HG03097 (cell line): ENCODE measurements at regions not wholly inside any gene's neighbourhood (a gene's known extent, or its start where the extent isn't known, plus 50 kb on each side); places are given as distances from the start of the nearest gene placed in this dataset.
A peak's percentile ranks its signal among the peaks of the same experiment; 100 is the strongest.

Experiments used
- ATAC-seq: cut with Tn5 transposase; IDR thresholded peaks from one replicate; pipeline ENCODE4 v1.9.1; 2021; ENCODE audit not compliant: unreplicated experiment, low FRiP score

DNA sequence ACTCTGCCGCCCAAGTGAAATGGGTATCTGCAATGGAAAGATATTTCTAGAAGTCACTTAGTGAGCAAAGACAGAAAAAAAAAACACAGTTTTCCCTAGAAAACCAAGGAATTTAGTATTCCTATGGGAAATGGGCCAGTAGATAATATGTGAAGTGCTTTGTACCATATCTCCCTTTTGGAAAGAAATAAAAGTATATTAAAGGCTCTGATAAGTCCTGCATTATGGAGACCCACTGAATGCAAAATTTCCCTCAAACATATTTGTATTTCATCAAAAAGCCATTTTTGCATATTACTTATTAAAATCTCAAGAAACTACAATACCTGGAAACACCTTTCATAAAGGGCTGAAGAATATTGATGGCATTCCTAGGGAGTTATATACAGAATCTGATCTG lies 51.6 kb upstream of the DYNLRB2 start:
- no peak for ATAC-seq

DNA sequence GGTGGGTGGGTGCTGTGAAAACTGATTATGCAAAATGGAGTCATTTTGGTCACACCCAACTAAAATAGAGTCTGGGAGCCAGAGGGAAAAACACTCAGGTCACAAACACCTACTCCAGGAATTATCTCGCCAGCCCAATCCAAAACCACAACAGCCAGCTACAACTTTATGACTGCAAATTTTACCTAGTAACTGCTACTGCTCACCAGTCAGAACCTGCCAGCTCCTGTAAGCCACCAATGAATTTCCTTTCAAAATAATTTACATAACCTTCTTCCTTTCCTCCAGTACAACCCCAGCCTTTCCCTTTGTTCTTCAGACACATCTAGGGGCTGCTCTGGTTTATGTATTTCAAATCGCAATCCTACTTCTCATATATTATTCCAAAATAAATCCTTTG lies 52.6 kb upstream of the DYNLRB2 start:
- no peak for ATAC-seq

GRCh38 chr16:80480664-80481063 lies 60.1 kb upstream of the DYNLRB2 start:
- peak; percentile 98 for ATAC-seq

DNA sequence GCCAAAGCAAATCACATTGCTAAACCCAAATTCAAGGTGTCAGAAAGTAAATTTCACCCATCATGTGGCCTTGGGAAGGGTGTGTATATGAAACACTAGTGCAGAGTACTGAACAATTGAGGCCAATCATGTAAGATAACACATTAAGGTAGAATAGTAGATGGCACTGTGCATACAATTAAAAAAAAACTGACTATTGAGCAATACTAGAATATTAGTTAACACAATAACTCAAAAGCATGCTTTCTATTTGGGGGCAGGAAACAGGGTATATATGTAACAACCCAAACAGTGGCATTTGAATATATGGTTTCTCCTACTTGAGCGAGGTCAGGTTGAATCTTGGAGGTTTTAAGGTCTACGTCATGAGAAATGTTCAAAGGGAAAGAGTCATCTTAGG lies 63.0 kb upstream of the DYNLRB2 start:
- ATAC-seq, result no peak

- ATAC-seq, result no peak
Observed at GRCh38 chr16:80468029-80468428, 72.8 kb upstream of the DYNLRB2 start.

- ATAC-seq, result peak; percentile 67
Observed at GRCh38 chr16:80466024-80466987, 74.5 kb upstream of the DYNLRB2 start.

GRCh38 chr16:80463751-80464495 lies 76.9 kb upstream of the DYNLRB2 start:
- ATAC-seq, result no peak

DNA sequence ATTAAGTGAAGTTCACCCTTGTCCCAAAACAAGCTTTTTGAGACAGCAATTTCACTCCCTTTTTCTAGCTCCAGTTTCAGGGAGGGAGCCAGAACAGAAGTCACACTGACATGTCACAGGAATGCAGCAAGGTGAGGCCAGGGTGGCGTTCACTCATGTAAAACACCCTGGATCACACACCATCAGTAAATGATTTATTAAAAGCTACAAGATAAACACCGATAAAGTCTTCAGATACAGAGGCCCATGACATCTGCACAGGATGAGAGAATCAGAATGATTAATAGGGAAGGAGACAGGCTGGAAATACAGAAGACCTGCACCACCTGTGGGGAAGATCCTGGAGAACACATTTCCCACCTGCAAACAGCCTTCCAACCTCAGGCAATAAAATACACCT lies 77.5 kb upstream of the DYNLRB2 start:
- ATAC-seq, result no peak

- ATAC-seq, result no peak
Observed at GRCh38 chr16:80462917-80463316, 77.9 kb upstream of the DYNLRB2 start.

DNA sequence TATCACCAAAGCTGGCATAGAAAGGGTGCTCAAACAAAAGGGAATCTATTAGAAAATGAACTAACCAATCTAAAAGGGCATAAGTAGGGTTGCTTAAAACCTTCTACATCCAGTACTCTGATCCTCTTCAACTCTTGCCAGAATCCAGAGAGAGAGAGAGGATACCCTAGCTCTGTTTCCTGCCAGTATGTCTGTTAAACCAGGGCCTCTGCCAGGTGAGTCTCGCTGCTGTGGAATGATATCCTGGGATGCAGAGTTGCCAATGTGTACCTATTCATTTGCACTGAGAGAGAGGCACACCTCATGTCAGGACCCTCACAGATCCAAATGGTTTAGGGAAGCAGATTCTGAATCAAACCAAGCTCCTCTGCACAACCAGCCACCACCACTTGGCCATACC lies 79.8 kb upstream of the DYNLRB2 start:
- no peak for ATAC-seq

GRCh38 chr16:80459966-80460365 lies 80.8 kb upstream of the DYNLRB2 start:
- ATAC-seq, result no peak

GRCh38 chr16:80459331-80459777 lies 81.4 kb upstream of the DYNLRB2 start:
- ATAC-seq, result no peak

- no peak for ATAC-seq
Observed at GRCh38 chr16:80457871-80458270, 82.9 kb upstream of the DYNLRB2 start.

- no peak for ATAC-seq
Observed at GRCh38 chr16:80454802-80455201, 86.0 kb upstream of the DYNLRB2 start.

DNA sequence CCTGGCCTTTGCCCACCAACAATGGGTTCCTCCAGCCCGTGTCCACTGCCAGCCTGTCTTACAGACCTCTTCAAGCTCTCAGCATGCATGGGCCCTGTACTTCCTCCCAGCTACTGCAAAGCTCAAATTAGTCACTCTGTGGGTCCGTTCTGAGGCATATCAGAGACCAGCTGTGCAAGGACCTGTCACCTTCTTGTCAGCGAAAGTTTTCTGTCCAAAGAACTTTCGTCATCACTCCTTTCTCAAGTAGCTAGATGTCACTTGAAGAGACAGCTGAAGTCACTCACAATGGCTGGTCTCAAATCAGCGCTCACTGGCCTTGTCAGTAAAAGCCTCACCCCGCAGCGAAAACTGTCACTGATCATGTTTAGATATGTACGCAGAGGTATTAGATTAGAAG lies 91.4 kb upstream of the DYNLRB2 start:
- ATAC-seq, result no peak

- no peak for ATAC-seq
Observed at GRCh38 chr16:80447241-80447640, 93.6 kb upstream of the DYNLRB2 start.

DNA sequence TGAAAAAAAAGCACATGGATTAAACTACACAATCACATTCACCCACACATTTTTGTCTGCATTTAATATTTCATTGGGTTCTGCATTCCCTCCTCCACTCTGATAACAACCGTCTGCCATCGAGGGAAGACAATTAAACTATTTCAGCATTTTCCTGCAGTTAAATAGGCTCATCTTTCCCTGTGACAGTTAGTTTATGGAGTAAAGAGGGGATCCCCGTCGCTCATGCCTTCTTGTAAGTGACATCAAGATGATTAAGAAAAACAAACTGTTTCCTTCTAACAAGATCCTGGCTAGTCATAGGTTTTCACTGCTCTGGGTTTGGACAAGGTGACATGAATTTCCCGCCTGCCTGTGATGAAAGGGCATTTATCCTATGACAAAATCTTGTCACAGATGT lies 98.0 kb upstream of the DYNLRB2 start:
- no peak for ATAC-seq

DNA sequence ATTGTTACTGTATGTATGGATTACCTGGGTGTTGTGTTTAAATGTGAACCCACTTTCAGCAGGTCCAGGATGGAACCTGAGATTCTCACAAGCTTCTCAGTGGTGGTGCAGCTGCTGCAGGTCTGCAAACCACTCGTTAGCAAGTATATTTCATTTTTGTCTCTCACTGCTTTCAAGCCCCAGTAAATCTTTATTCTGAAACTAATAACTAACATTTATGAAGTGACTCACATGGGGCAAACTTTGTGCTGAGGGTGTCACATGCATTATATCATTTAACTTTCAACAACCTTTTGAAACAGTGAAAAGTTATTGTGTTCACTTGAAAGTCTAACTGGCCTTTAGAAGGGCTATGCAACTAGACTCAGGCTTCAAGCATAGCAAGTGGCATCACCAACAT lies 98.9 kb upstream of the DYNLRB2 start:
- ATAC-seq, result no peak

GRCh38 chr16:80440667-80441066 lies 100.1 kb upstream of the DYNLRB2 start:
- no peak for ATAC-seq

DNA sequence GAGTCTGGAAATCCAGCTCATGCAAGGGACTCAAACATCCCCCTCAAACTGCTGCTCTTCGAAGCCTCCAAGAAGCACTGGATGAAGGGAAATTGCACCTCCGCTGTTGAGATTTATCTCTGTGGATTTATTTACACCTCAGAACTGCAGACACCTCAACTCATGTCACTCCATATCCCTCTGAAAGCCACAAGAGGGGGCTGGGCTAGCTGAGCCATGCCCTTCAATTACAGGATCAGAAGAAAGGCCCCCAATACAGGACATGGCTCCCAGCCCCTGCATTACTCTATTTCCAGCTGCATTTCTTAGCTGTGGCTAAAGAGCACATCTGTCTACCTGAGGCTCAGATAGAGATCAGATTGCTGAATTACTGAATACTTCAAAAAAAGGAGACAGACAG lies 103.1 kb upstream of the DYNLRB2 start:
- ATAC-seq, result no peak

GRCh38 chr16:80436510-80436909 lies 104.3 kb upstream of the DYNLRB2 start:
- ATAC-seq, result no peak

DNA sequence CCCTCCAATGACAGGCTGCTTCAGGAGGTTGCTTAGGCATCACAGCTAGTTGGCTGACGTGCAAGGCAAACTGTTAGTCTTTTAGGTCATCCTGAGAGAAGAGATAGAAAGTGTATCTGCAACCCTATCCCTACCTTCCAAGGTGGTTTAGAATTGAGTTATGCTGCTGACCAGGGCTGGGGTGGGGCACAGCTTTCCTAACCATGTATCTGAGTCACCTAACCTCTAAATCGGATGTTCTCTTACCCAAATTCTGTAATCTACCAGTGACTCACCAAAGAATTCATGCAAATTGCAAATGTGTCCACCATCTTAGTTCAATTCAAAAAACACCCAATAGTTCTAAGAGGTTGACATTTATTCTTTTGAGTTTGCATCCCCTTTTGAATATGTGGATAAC lies 107.2 kb upstream of the DYNLRB2 start:
- ATAC-seq, result no peak
